ENCODE measurements at regions not wholly inside any gene's neighbourhood (a gene's known extent, or its start where the extent isn't known, plus 50 kb on each side); places are given as distances from the start of the nearest gene placed in this dataset.

DNA sequence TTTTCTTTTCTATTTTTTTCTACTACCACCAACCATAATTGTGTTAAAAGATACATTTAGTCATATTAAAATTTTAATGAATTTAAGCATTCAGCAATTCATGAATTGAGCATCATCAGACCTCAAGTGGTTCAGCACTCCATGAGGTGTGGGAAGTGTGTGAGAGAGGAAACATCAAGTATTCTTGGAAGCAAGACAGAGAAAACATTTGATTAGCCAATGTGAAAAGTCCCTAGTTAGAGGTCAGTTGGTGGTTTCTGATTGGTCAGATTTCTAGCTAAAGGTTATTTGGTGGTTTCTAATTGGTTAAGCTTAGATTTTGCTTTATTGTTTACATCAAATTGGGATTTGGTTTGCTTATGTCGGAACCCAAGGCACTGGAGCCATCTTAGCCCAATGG lies 134.7 kb downstream of the KLF5 start:
- TF ChIP-seq POLR2A (IDR thresholded peaks at IDR 0.05) (no peak), CTCF (IDR thresholded peaks at IDR 0.05) (no peak)
